CD14-positive monocyte (primary cell): ENCODE measurements at regions not wholly inside any gene's neighbourhood (a gene's known extent, or its start where the extent isn't known, plus 50 kb on each side); places are given as distances from the start of the nearest gene placed in this dataset.

ENCODE experiments used
- DNase-seq, 3 donors: peaks; one replicate each; pipeline ENCODE4 v3.0.0-alpha.2; 2011 to 2022
- H2AFZ ChIP-seq: 2 replicates; pipeline ENCODE4 v1.6.0; 2012; ENCODE audit warnings: mild to moderate bottlenecking, low read depth, low read length, inconsistent platforms; ENCODE audit not compliant: insufficient read depth, poor library complexity, severe bottlenecking
- H3K27ac ChIP-seq, 2 donors: 1 replicate in 1 of 2; 2 replicates in 1 of 2; pipeline ENCODE4 v1.5.1; 2012 to 2013; ENCODE audit warnings: low read length in 2 of 2, control low read depth in 1 of 2, inconsistent platforms in 1 of 2, low read depth in 1 of 2, mild to moderate bottlenecking in 1 of 2
- H3K27me3 ChIP-seq, 2 donors: one replicate each; pipeline versions ENCODE4 v1.6.0 to v1.6.1; 2011 to 2013; ENCODE audit warnings: low read length in 2 of 2; ENCODE audit not compliant: control insufficient read depth in 2 of 2, insufficient read depth in 2 of 2
- H3K36me3 ChIP-seq, 2 donors: replicated peaks in 1 of 2; 1 replicate in 1 of 2; 2 replicates in 1 of 2; pipeline versions ENCODE4 v1.5.1 to v1.6.1; 2012 to 2013; ENCODE audit warnings: low read length in 2 of 2, control low read depth in 1 of 2, inconsistent platforms in 1 of 2, mild to moderate bottlenecking in 1 of 2; ENCODE audit not compliant: insufficient read depth in 2 of 2, control insufficient read depth in 1 of 2
- H3K4me1 ChIP-seq, 2 donors: 1 replicate in 1 of 2; 2 replicates in 1 of 2; pipeline versions ENCODE4 v1.5.1 to v1.6.1; 2012 to 2013; ENCODE audit warnings: low read length in 2 of 2, control low read depth in 1 of 2, inconsistent platforms in 1 of 2, mild to moderate bottlenecking in 1 of 2, moderate library complexity in 1 of 2; ENCODE audit not compliant: insufficient read depth in 2 of 2, control insufficient read depth in 1 of 2
- H3K4me2 ChIP-seq: replicated peaks from 2 replicates; pipeline ENCODE3; 2012; ENCODE audit warnings: low read length, moderate library complexity, mild to moderate bottlenecking; ENCODE audit not compliant: poor library complexity, severe bottlenecking; ENCODE audit errors: extremely low read depth
- H3K4me3 ChIP-seq, 3 experiments: fragments of 200-600 bp in 1 of 3; sonication (generic) in 1 of 3; replicated peaks in 1 of 3; 1 replicate in 2 of 3; 2 replicates in 1 of 3; pipeline ENCODE4 v1.5.1; 2011 to 2013; ENCODE audit warnings: low read length in 3 of 3, mild to moderate bottlenecking in 3 of 3, control low read depth in 2 of 3, low read depth in 2 of 3, inconsistent platforms in 1 of 3, moderate library complexity in 1 of 3
- H3K79me2 ChIP-seq: 2 replicates; pipeline ENCODE4 v1.6.0; 2012; ENCODE audit warnings: mild to moderate bottlenecking, control low read depth, inconsistent platforms, low read length, moderate library complexity; ENCODE audit not compliant: insufficient read depth
- H3K9ac ChIP-seq: 2 replicates; pipeline ENCODE4 v1.6.0; 2017; ENCODE audit warnings: low read length, mild to moderate bottlenecking; ENCODE audit not compliant: insufficient read depth, poor library complexity, severe bottlenecking
- H3K9me3 ChIP-seq, 2 donors: replicated peaks in 1 of 2; 1 replicate in 1 of 2; 2 replicates in 1 of 2; pipeline versions ENCODE4 v1.5.1 to v1.6.1; 2012 to 2013; ENCODE audit warnings: low read length in 2 of 2, control low read depth in 1 of 2; ENCODE audit not compliant: control insufficient read depth in 1 of 2, insufficient read depth in 1 of 2
- H4K20me1 ChIP-seq: 2 replicates; pipeline ENCODE4 v1.6.0; 2012; ENCODE audit warnings: mild to moderate bottlenecking, low read length, control low read depth, moderate library complexity; ENCODE audit not compliant: insufficient read depth
- H3K27ac Mint-ChIP-seq, 7 donors: one replicate each; pipeline ENCODE4 v1.8.0; 2020; ENCODE audit warnings: mild to moderate bottlenecking in 7 of 7, mixed read lengths in 7 of 7, moderate library complexity in 6 of 7, inconsistent platforms in 2 of 7
- H3K27me3 Mint-ChIP-seq, 3 donors: one replicate each; pipeline ENCODE4 v1.8.0; 2021 to 2022; ENCODE audit warnings: low read depth in 3 of 3, mild to moderate bottlenecking in 3 of 3, mixed read lengths in 3 of 3, moderate library complexity in 3 of 3, inconsistent platforms in 1 of 3
- H3K36me3 Mint-ChIP-seq, 2 donors: one replicate each; pipeline ENCODE4 v1.8.0; 2020; ENCODE audit warnings: mixed read lengths in 2 of 2, inconsistent platforms in 1 of 2, mild to moderate bottlenecking in 1 of 2
- H3K4me1 Mint-ChIP-seq: one replicate; pipeline ENCODE4 v1.8.0; 2020; ENCODE audit warnings: mild to moderate bottlenecking, mixed read lengths
- H3K4me3 Mint-ChIP-seq, 2 donors: one replicate each; pipeline ENCODE4 v1.8.0; 2020; ENCODE audit warnings: mild to moderate bottlenecking in 2 of 2, mixed read lengths in 2 of 2, moderate library complexity in 1 of 2
- H3K9me3 Mint-ChIP-seq, 7 donors: one replicate each; pipeline ENCODE4 v1.8.0; 2020 to 2022; ENCODE audit warnings: mixed read lengths in 7 of 7, mild to moderate bottlenecking in 6 of 7, moderate library complexity in 6 of 7, inconsistent platforms in 2 of 7
- WGBS: methylation state at CpG from one replicate; pipeline ENCODE4 v1.1.5; 2013; ENCODE audit warnings: missing lambda C conversion rate; ENCODE audit not compliant: insufficient coverage; 5-methylcytosine and 5-hydroxymethylcytosine counted together
- intact Hi-C, 2 donors: fragments of 100-400 bp; cut with micrococcal nuclease; formaldehyde crosslinking; loops; one replicate each; pipeline versions ENCODE4 v1.15.0 to v1.15.1; 2023
- TF ChIP-seq, protein P1 (sequence below): fragments of 200-600 bp; IDR thresholded peaks from one replicate; pipeline ENCODE4 v1.8.0; 2022; ENCODE audit warnings: antibody characterized with exemption, mild to moderate bottlenecking

DNA sequence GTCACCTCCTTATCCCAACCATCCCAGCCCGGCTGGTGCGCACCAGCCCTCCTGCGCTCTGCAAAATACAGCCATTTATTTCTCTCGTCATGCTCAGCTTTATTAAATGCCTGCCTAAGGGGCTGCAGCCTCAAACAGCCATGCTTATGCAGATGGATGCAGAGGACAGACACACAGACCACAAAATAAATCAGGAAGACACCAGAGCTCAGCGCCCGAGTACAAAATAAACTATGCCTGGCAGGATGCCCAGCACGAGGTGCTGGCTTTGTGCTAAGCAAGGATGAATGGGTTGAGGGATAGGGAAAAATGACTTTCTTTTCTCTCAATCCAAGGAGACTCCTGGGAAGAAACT, 70.5 kb downstream of the RPUSD4 start:
- no peak for DNase-seq
- no peak overlapping the region for H3K4me3 Mint-ChIP-seq
- H3K36me3 Mint-ChIP-seq, result no peaks in the 10 kb centered on the region
- Histone ChIP-seq H3K27me3 (no peaks in the 10 kb centered on the region), H2AFZ (no peak overlapping the region), H4K20me1 (no peaks in the 10 kb centered on the region), H3K4me2 (no peak overlapping the region), H3K27ac (no peak overlapping the region), H3K4me1 (no peaks in the 10 kb centered on the region), H3K36me3 (no peaks in the 10 kb centered on the region), H3K9ac (no peak overlapping the region), H3K9me3 (no peaks in the 10 kb centered on the region), H3K79me2 (no peaks in the 10 kb centered on the region), H3K4me3 (no peak overlapping the region)
- H3K27me3 Mint-ChIP-seq, result peaks cover 7 to 15% (median 9%) of the 10 kb centered on the region in 3 donors
- TF ChIP-seq, protein P1, sequence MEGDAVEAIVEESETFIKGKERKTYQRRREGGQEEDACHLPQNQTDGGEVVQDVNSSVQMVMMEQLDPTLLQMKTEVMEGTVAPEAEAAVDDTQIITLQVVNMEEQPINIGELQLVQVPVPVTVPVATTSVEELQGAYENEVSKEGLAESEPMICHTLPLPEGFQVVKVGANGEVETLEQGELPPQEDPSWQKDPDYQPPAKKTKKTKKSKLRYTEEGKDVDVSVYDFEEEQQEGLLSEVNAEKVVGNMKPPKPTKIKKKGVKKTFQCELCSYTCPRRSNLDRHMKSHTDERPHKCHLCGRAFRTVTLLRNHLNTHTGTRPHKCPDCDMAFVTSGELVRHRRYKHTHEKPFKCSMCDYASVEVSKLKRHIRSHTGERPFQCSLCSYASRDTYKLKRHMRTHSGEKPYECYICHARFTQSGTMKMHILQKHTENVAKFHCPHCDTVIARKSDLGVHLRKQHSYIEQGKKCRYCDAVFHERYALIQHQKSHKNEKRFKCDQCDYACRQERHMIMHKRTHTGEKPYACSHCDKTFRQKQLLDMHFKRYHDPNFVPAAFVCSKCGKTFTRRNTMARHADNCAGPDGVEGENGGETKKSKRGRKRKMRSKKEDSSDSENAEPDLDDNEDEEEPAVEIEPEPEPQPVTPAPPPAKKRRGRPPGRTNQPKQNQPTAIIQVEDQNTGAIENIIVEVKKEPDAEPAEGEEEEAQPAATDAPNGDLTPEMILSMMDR, result no peak
- H3K4me1 Mint-ChIP-seq, result no peaks in the 10 kb centered on the region
- WGBS, result 42% methylated on average over 4 of the region's 7 CpGs
- H3K27ac Mint-ChIP-seq, result no peak overlapping the region
- H3K9me3 Mint-ChIP-seq, result peaks cover 0 to 4% (median 0%) of the 10 kb centered on the region in 7 donors
- intact Hi-C loops, result no loop called here

DNA sequence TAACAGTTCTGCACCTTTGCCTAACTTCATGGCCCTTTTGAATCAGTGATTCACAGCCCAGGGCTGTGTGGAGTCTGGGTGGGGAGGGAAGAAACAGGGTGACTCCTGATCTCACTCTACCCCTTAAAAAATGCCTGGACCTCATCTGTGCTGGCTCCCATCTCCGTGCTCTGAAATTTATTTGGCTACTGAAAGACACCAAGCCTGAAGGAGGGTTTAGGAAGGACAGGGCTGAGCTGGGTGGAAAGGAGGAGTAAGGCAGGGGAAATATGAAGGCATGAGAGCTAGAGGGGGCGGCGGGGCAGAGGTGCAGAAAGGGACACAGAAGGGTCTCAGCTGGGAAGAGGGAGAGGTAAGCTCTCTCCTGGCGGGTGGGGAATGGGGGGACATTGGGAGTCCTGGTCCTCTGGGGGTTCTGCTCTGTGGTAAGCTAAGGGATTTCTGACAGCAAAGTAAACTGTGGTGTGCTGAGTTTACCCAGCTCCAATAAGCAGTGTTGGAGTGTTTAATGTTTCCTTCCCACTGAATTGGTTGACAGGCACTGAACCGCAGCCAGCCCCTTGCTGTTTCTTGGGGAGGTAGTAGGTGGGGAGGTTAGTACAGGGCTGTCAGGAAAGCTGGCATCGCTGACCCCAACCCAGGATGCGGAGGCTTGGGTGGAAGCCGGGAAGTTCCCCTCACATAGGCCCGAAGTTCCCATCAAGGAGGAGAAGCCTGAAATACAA, 71.1 kb downstream of the RPUSD4 start:
- WGBS, result 42% methylated on average over 9 of the region's 9 CpGs
- Histone ChIP-seq H3K9ac (no peak overlapping the region), H3K4me1 (no peaks in the 10 kb centered on the region), H3K79me2 (no peaks in the 10 kb centered on the region), H3K27me3 (no peaks in the 10 kb centered on the region), H3K4me3 (no peak overlapping the region), H3K4me2 (no peak overlapping the region), H2AFZ (no peak overlapping the region), H3K36me3 (no peaks in the 10 kb centered on the region), H3K9me3 (no peaks in the 10 kb centered on the region), H4K20me1 (no peaks in the 10 kb centered on the region), H3K27ac (no peak overlapping the region)
- intact Hi-C loops, result no loop called here
- H3K27ac Mint-ChIP-seq, result no peak overlapping the region
- no peaks in the 10 kb centered on the region for H3K4me1 Mint-ChIP-seq
- H3K36me3 Mint-ChIP-seq, result no peaks in the 10 kb centered on the region
- DNase-seq, result no peak
- TF ChIP-seq, protein P1, result no peak
- H3K4me3 Mint-ChIP-seq, result no peak overlapping the region
- H3K9me3 Mint-ChIP-seq, result peaks cover 0 to 4% (median 0%) of the 10 kb centered on the region in 7 donors
- H3K27me3 Mint-ChIP-seq, result peaks cover 7 to 15% (median 9%) of the 10 kb centered on the region in 3 donors
